ENCODE measurements at regions not wholly inside any gene's neighbourhood (a gene's known extent, or its start where the extent isn't known, plus 50 kb on each side); places are given as distances from the start of the nearest gene placed in this dataset.

GRCh38 chr20:7712661-7713060 lies 227.6 kb downstream of the HAO1 start:
- H3K4me3 Mint-ChIP-seq, result no peak overlapping the region
- H3K27me3 Mint-ChIP-seq, result no peaks in the 10 kb centered on the region
- H3K4me1 Mint-ChIP-seq (ENCODE audit: low read depth), result no peaks in the 10 kb centered on the region
- H3K9me3 Mint-ChIP-seq, result no peaks in the 10 kb centered on the region
- intact Hi-C loops (cut with micrococcal nuclease), result no loop called here
- no peak overlapping the region for H3K27ac Mint-ChIP-seq
- H3K36me3 Mint-ChIP-seq (ENCODE audit: low read depth), result no peaks in the 10 kb centered on the region

GRCh38 chr20:7714549-7714948 lies 225.7 kb downstream of the HAO1 start:
- intact Hi-C loops (cut with micrococcal nuclease), result no loop called here
- H3K9me3 Mint-ChIP-seq, result no peaks in the 10 kb centered on the region
- no peak overlapping the region for H3K27ac Mint-ChIP-seq
- no peaks in the 10 kb centered on the region for H3K36me3 Mint-ChIP-seq (ENCODE audit: low read depth)
- no peaks in the 10 kb centered on the region for H3K27me3 Mint-ChIP-seq
- H3K4me1 Mint-ChIP-seq (ENCODE audit: low read depth), result no peaks in the 10 kb centered on the region
- H3K4me3 Mint-ChIP-seq, result no peak overlapping the region

GRCh38 chr20:7716286-7716972 lies 223.8 kb downstream of the HAO1 start:
- Mint-ChIP-seq H3K27ac (no peak overlapping the region), H3K4me3 (no peak overlapping the region)
- intact Hi-C loops (cut with micrococcal nuclease), result no loop called here

GRCh38 chr20:7722564-7722963 lies 217.7 kb downstream of the HAO1 start:
- Mint-ChIP-seq H3K9me3 (no peaks in the 10 kb centered on the region), H3K4me1 (ENCODE audit: low read depth) (no peaks in the 10 kb centered on the region), H3K27ac (no peak overlapping the region), H3K27me3 (no peaks in the 10 kb centered on the region), H3K4me3 (no peak overlapping the region), H3K36me3 (ENCODE audit: low read depth) (no peaks in the 10 kb centered on the region)
- intact Hi-C loops (cut with micrococcal nuclease), result no loop called here

More at GRCh38 chr20:7716286-7716972, 223.8 kb downstream of the HAO1 start:
- H3K4me1 Mint-ChIP-seq (ENCODE audit: low read depth), result no peaks in the 10 kb centered on the region
- no peaks in the 10 kb centered on the region for H3K9me3 Mint-ChIP-seq
- no peaks in the 10 kb centered on the region for H3K36me3 Mint-ChIP-seq (ENCODE audit: low read depth)
- H3K27me3 Mint-ChIP-seq, result no peaks in the 10 kb centered on the region

GRCh38 chr20:7723284-7723683 lies 217.0 kb downstream of the HAO1 start:
- Mint-ChIP-seq H3K9me3 (no peaks in the 10 kb centered on the region), H3K27me3 (no peaks in the 10 kb centered on the region), H3K27ac (no peak overlapping the region), H3K4me3 (no peak overlapping the region), H3K36me3 (ENCODE audit: low read depth) (no peaks in the 10 kb centered on the region), H3K4me1 (ENCODE audit: low read depth) (no peaks in the 10 kb centered on the region)
- intact Hi-C loops (cut with micrococcal nuclease), result no loop called here

- intact Hi-C loops (cut with micrococcal nuclease), result no loop called here
- Mint-ChIP-seq H3K36me3 (ENCODE audit: low read depth) (no peaks in the 10 kb centered on the region), H3K4me3 (no peak overlapping the region), H3K9me3 (no peaks in the 10 kb centered on the region), H3K4me1 (ENCODE audit: low read depth) (no peaks in the 10 kb centered on the region), H3K27me3 (no peaks in the 10 kb centered on the region), H3K27ac (no peak overlapping the region)
Measured at GRCh38 chr20:7728338-7728737, 211.9 kb downstream of the HAO1 start.

GRCh38 chr20:7734216-7734615 lies 206.0 kb downstream of the HAO1 start:
- Mint-ChIP-seq H3K36me3 (ENCODE audit: low read depth) (no peaks in the 10 kb centered on the region), H3K4me1 (ENCODE audit: low read depth) (no peaks in the 10 kb centered on the region)
- intact Hi-C loops (cut with micrococcal nuclease), result no loop called here

GRCh38 chr20:7736336-7736735 lies 203.9 kb downstream of the HAO1 start:
- Mint-ChIP-seq H3K4me1 (ENCODE audit: low read depth) (no peaks in the 10 kb centered on the region), H3K9me3 (no peaks in the 10 kb centered on the region), H3K4me3 (no peak overlapping the region), H3K36me3 (ENCODE audit: low read depth) (no peaks in the 10 kb centered on the region), H3K27ac (no peak overlapping the region), H3K27me3 (no peaks in the 10 kb centered on the region)
- intact Hi-C loops (cut with micrococcal nuclease), result no loop called here

More at GRCh38 chr20:7734216-7734615, 206.0 kb downstream of the HAO1 start:
- Mint-ChIP-seq H3K27me3 (no peaks in the 10 kb centered on the region), H3K4me3 (no peak overlapping the region), H3K27ac (no peak overlapping the region), H3K9me3 (no peaks in the 10 kb centered on the region)

GRCh38 chr20:7741866-7742265 lies 198.4 kb downstream of the HAO1 start:
- Mint-ChIP-seq H3K27me3 (no peaks in the 10 kb centered on the region), H3K4me3 (no peak overlapping the region), H3K27ac (no peak overlapping the region), H3K9me3 (no peaks in the 10 kb centered on the region), H3K36me3 (ENCODE audit: low read depth) (no peaks in the 10 kb centered on the region), H3K4me1 (ENCODE audit: low read depth) (no peaks in the 10 kb centered on the region)
- intact Hi-C loops (cut with micrococcal nuclease), result no loop called here

- intact Hi-C loops (cut with micrococcal nuclease), result no loop called here
- Mint-ChIP-seq H3K9me3 (no peaks in the 10 kb centered on the region), H3K27me3 (no peaks in the 10 kb centered on the region), H3K4me3 (no peak overlapping the region), H3K27ac (no peak overlapping the region), H3K4me1 (ENCODE audit: low read depth) (no peaks in the 10 kb centered on the region), H3K36me3 (ENCODE audit: low read depth) (no peaks in the 10 kb centered on the region)
Measured at GRCh38 chr20:7742479-7742878, 197.8 kb downstream of the HAO1 start.

- Mint-ChIP-seq H3K4me3 (no peak overlapping the region), H3K4me1 (ENCODE audit: low read depth) (no peaks in the 10 kb centered on the region), H3K27ac (no peak overlapping the region), H3K36me3 (ENCODE audit: low read depth) (no peaks in the 10 kb centered on the region), H3K27me3 (no peaks in the 10 kb centered on the region), H3K9me3 (no peaks in the 10 kb centered on the region)
- intact Hi-C loops (cut with micrococcal nuclease), result no loop called here
Measured at GRCh38 chr20:7744411-7744810, 195.8 kb downstream of the HAO1 start.

GRCh38 chr20:7748624-7749023 lies 191.6 kb downstream of the HAO1 start:
- intact Hi-C loops (cut with micrococcal nuclease), result no loop called here
- Mint-ChIP-seq H3K27ac (no peak overlapping the region), H3K4me3 (no peak overlapping the region), H3K9me3 (no peaks in the 10 kb centered on the region), H3K4me1 (ENCODE audit: low read depth) (no peaks in the 10 kb centered on the region), H3K27me3 (no peaks in the 10 kb centered on the region), H3K36me3 (ENCODE audit: low read depth) (no peaks in the 10 kb centered on the region)

- H3K9me3 Mint-ChIP-seq, result no peaks in the 10 kb centered on the region
- H3K36me3 Mint-ChIP-seq (ENCODE audit: low read depth), result no peaks in the 10 kb centered on the region
- no peaks in the 10 kb centered on the region for H3K4me1 Mint-ChIP-seq (ENCODE audit: low read depth)
- no peak overlapping the region for H3K27ac Mint-ChIP-seq
- intact Hi-C loops (cut with micrococcal nuclease), result no loop called here
- H3K27me3 Mint-ChIP-seq, result no peaks in the 10 kb centered on the region
- H3K4me3 Mint-ChIP-seq, result no peak overlapping the region
Measured at GRCh38 chr20:7754102-7754501, 186.2 kb downstream of the HAO1 start.

GRCh38 chr20:7758406-7758805 lies 181.9 kb downstream of the HAO1 start:
- H3K4me1 Mint-ChIP-seq (ENCODE audit: low read depth), result no peaks in the 10 kb centered on the region
- H3K27me3 Mint-ChIP-seq, result no peaks in the 10 kb centered on the region
- no peak overlapping the region for H3K4me3 Mint-ChIP-seq
- no peak overlapping the region for H3K27ac Mint-ChIP-seq
- no peaks in the 10 kb centered on the region for H3K9me3 Mint-ChIP-seq
- intact Hi-C loops (cut with micrococcal nuclease), result no loop called here
- no peaks in the 10 kb centered on the region for H3K36me3 Mint-ChIP-seq (ENCODE audit: low read depth)
